GM12892 (cell line): ENCODE measurements at regions not wholly inside any gene's neighbourhood (a gene's known extent, or its start where the extent isn't known, plus 50 kb on each side); places are given as distances from the start of the nearest gene placed in this dataset.

ENCODE experiments used
- DNase-seq: peaks from one replicate; pipeline ENCODE4 v3.0.0; 2011; ENCODE audit not compliant: insufficient read length
- FAIRE-seq: peaks from 2 replicates; lab custom pipeline; 2011; peaks lifted over from hg19 to GRCh38; lab: Jason Lieb, UNC
- POLR2A ChIP-seq: IDR thresholded peaks from 2 replicates; pipeline ENCODE4 v1.6.1; 2011; ENCODE audit warnings: low read depth, low read length, control low read depth
- POLR2AphosphoS5 ChIP-seq: IDR thresholded peaks from 2 replicates; pipeline ENCODE4 v1.6.1; 2011; ENCODE audit warnings: low read depth, low read length, control low read depth
- TAF1 ChIP-seq: IDR thresholded peaks from 2 replicates; pipeline ENCODE4 v1.6.1; 2011; ENCODE audit warnings: low read depth, mild to moderate bottlenecking, control low read depth, low read length, borderline replicate concordance

GRCh38 chr13:61486496-61486895 lies 70.8 kb upstream of the PCDH20 start:
- DNase-seq (no peak), FAIRE-seq (no peak)
- TF ChIP-seq POLR2AphosphoS5: no peak
- TF ChIP-seq POLR2A: no peak

- DNase-seq: no peak
- TF ChIP-seq POLR2A (no peak), POLR2AphosphoS5 (no peak), TAF1 (no peak)
- no peak for FAIRE-seq
Measured at GRCh38 chr13:61485128-61485765, 69.6 kb upstream of the PCDH20 start.

GRCh38 chr13:61477619-61478018 lies 62.0 kb upstream of the PCDH20 start:
- FAIRE-seq: no peak
- no peak for DNase-seq
- no peak for TF ChIP-seq POLR2AphosphoS5
- TF ChIP-seq POLR2A: no peak
- no peak for TF ChIP-seq TAF1

GRCh38 chr13:61470786-61471185 lies 55.1 kb upstream of the PCDH20 start:
- TF ChIP-seq POLR2A: no peak
- no peak for TF ChIP-seq POLR2AphosphoS5
- FAIRE-seq (no peak), DNase-seq (no peak)

- FAIRE-seq: no peak
- TF ChIP-seq TAF1: no peak
- no peak for TF ChIP-seq POLR2AphosphoS5
- TF ChIP-seq POLR2A: no peak
- no peak for DNase-seq
Measured at GRCh38 chr13:61466280-61466679, 50.6 kb upstream of the PCDH20 start.
